K562 (cell line): ENCODE measurements at regions not wholly inside any gene's neighbourhood (a gene's known extent, or its start where the extent isn't known, plus 50 kb on each side); places are given as distances from the start of the nearest gene placed in this dataset.

Experiments used
- ATAC-seq: fragments of 200-7000 bp; cut with Tn5 transposase; 3 replicates; pipeline ENCODE4 v1.9.1; 2020; ENCODE audit warnings: moderate library complexity
- BruUV-seq: library from RNA; stranded (reverse); fragments of 400-500 nt; replicated peaks from 2 replicates; lab custom pipeline; 2021; lab: Mats Ljungman, UMichigan
- CTCF ChIA-PET: fragments of 300-600 bp; formaldehyde crosslinking; extraction: SDS; loops from one replicate; lab custom pipeline; 2021; ENCODE audit warnings: low intra/inter-chr PET ratio; lab: Yijun Ruan, JAX
- POLR2A ChIA-PET: fragments of 300-600, 350-650 bp; sonication (Branson Sonifier 250); formaldehyde crosslinking; extraction: SDS; loops from one replicate; lab custom pipeline; 2021; ENCODE audit warnings: antibody characterized with exemption, inconsistent platforms; lab: Yijun Ruan, JAX
- DNase-seq, 4 experiments: peaks; one replicate each; pipeline versions ENCODE4 v3.0.0 to v3.0.0-alpha.2; 2011 to 2018; ENCODE audit warnings: low spot score in 3 of 4, mixed read lengths in 3 of 4; ENCODE audit errors: extremely low read depth in 1 of 4
- FAIRE-seq: peaks from 2 replicates; lab custom pipeline; 2011; peaks lifted over from hg19 to GRCh38; lab: Jason Lieb, UNC
- H2AFZ ChIP-seq: 2 replicates; pipeline ENCODE4 v1.6.0; 2011; ENCODE audit warnings: low read depth, low read length, control low read depth, inconsistent platforms
- H3K27ac ChIP-seq: fragments of 200-600 bp; 3 replicates; pipeline ENCODE4 v1.8.0; 2011; ENCODE audit warnings: low read depth, mild to moderate bottlenecking, control low read depth, inconsistent platforms, low read length, moderate library complexity, mixed read lengths; ENCODE audit errors: extremely low read depth
- H3K27me3 ChIP-seq, 2 experiments: fragments of 300-600 bp in 1 of 2; 2 replicates in 1 of 2; 3 replicates in 1 of 2; pipeline versions ENCODE4 v1.6.0 to v1.8.0; 2011; ENCODE audit warnings: inconsistent platforms in 2 of 2, low read length in 2 of 2, mild to moderate bottlenecking in 1 of 2, mixed read lengths in 1 of 2, moderate library complexity in 1 of 2; ENCODE audit not compliant: control insufficient read depth in 2 of 2, insufficient read depth in 2 of 2
- H3K36me3 ChIP-seq: fragments of 300-600 bp; 3 replicates; pipeline ENCODE4 v1.8.0; 2011; ENCODE audit warnings: mild to moderate bottlenecking, low read length, inconsistent platforms; ENCODE audit not compliant: control insufficient read depth, insufficient read depth
- H3K4me1 ChIP-seq, 2 experiments: fragments of 200-600 bp in 1 of 2; replicated peaks in 1 of 2; 2 replicates in 1 of 2; 3 replicates in 1 of 2; pipeline versions ENCODE4 v1.5.1 to v1.8.0; 2011; ENCODE audit warnings: inconsistent platforms in 2 of 2, low read length in 2 of 2, mild to moderate bottlenecking in 1 of 2, mixed read lengths in 1 of 2, moderate library complexity in 1 of 2; ENCODE audit not compliant: control insufficient read depth in 2 of 2, insufficient read depth in 2 of 2
- H3K4me2 ChIP-seq: 2 replicates; pipeline ENCODE4 v1.6.1; 2011; ENCODE audit warnings: low read length, control low read depth, inconsistent platforms, mixed read lengths; ENCODE audit not compliant: insufficient read depth
- H3K4me3 ChIP-seq: fragments of 200-600 bp; sonication (generic), shearing (Covaris generic); 2 replicates; pipeline ENCODE4 v1.5.1; 2016; ENCODE audit warnings: control low read depth, inconsistent platforms
- H3K79me2 ChIP-seq: fragments of 200-600 bp; 3 replicates; pipeline ENCODE4 v1.8.0; 2011; ENCODE audit warnings: low read length, inconsistent platforms; ENCODE audit not compliant: control insufficient read depth, insufficient read depth
- H3K9ac ChIP-seq, 2 experiments: 2 replicates each; pipeline versions ENCODE4 v1.6.0 to v1.6.1; 2011; ENCODE audit warnings: low read depth in 2 of 2, low read length in 2 of 2, control low read depth in 1 of 2, inconsistent platforms in 1 of 2, mild to moderate bottlenecking in 1 of 2, mixed read lengths in 1 of 2; ENCODE audit not compliant: insufficient read depth in 1 of 2
- H3K9me1 ChIP-seq: one replicate; pipeline ENCODE4 v1.6.0; 2011; ENCODE audit warnings: inconsistent platforms, mild to moderate bottlenecking, low read length, moderate library complexity; ENCODE audit not compliant: control insufficient read depth, insufficient read depth
- H3K9me3 ChIP-seq: replicated peaks from 2 replicates; pipeline ENCODE4 v1.5.1; 2011; ENCODE audit warnings: low read depth, low read length, inconsistent platforms; ENCODE audit not compliant: control insufficient read depth, insufficient read depth
- H4K20me1 ChIP-seq: replicated peaks from 2 replicates; pipeline ENCODE4 v1.6.1; 2011; ENCODE audit warnings: low read length, inconsistent platforms, mixed read lengths; ENCODE audit not compliant: control insufficient read depth, insufficient read depth
- ATF1 ChIP-seq, 2 experiments: fragments of 450-650 bp in 1 of 2; IDR thresholded peaks; 2 replicates each; pipeline ENCODE4 v1.6.1; 2016; ENCODE audit warnings: missing compliant biosample characterization in 1 of 2, missing genetic modification characterization in 1 of 2
- CCNT2 ChIP-seq: IDR thresholded peaks from 2 replicates; pipeline ENCODE4 v1.6.1; 2011; ENCODE audit warnings: borderline replicate concordance, low read depth, mild to moderate bottlenecking, moderate library complexity, mixed read lengths, low read length; ENCODE audit not compliant: insufficient read length; ENCODE audit errors: extremely low read depth
- COPS2 ChIP-seq: fragments of 450-650 bp; conservative IDR thresholded peaks from 2 replicates; pipeline ENCODE4 v1.6.1; 2016; ENCODE audit warnings: mild to moderate bottlenecking, moderate library complexity
- HCFC1 ChIP-seq: IDR thresholded peaks from 2 replicates; pipeline ENCODE4 v1.6.1; 2012; ENCODE audit warnings: low read depth, low read length, improper control_type of control experiment
- SMARCA5 ChIP-seq: fragments of 450-650 bp; IDR thresholded peaks from 2 replicates; pipeline ENCODE4 v1.6.1; 2016
- SOX6 ChIP-seq: fragments of 450-650 bp; IDR thresholded peaks from 2 replicates; pipeline ENCODE4 v1.6.1; 2014; ENCODE audit warnings: mild to moderate bottlenecking
- U2AF1 ChIP-seq: fragments of 200-400 bp; formaldehyde crosslinking; optimal IDR thresholded peaks from 2 replicates; pipeline ENCODE3; 2017; ENCODE audit warnings: mild to moderate bottlenecking, low read depth, low read length, moderate library complexity
- ZNF253 ChIP-seq: fragments of 250-450 bp; sonication (Bioruptor Pico); conservative IDR thresholded peaks from 2 replicates; pipeline ENCODE4 v1.6.1; 2021; ENCODE audit warnings: mild to moderate bottlenecking
- ZNF324 ChIP-seq: fragments of 250-450 bp; sonication (Bioruptor Pico); IDR thresholded peaks from 2 replicates; pipeline ENCODE4 v1.4.0; 2020; ENCODE audit warnings: mild to moderate bottlenecking
- WGBS: fragments of 100-300 bp; shearing (Covaris generic); methylation state at CpG from one replicate; pipeline ENCODE4 v1.1.6; 2016; ENCODE audit warnings: low coverage, mixed read lengths; ENCODE audit not compliant: insufficient coverage; ENCODE audit errors: missing lambda C conversion rate; 5-methylcytosine and 5-hydroxymethylcytosine counted together
- in situ Hi-C: fragments of 300-500 bp; cut with MboI; formaldehyde crosslinking; loops from 4 replicates; pipeline ENCODE4 v1.15.0; 2018; ENCODE audit warnings: inconsistent platforms, mixed read lengths
- intact Hi-C: fragments of 100-400 bp; cut with micrococcal nuclease; formaldehyde crosslinking; loops from 2 replicates; pipeline ENCODE4 v1.14.2; 2022
- TF ChIP-seq, protein P1 (sequence below): fragments of 250-450 bp; sonication (Bioruptor Pico); IDR thresholded peaks from 2 replicates; pipeline ENCODE4 v1.4.0; 2020; ENCODE audit warnings: mild to moderate bottlenecking, moderate library complexity
- TF ChIP-seq, protein P2 (sequence below): fragments of 250-450 bp; sonication (Bioruptor Pico); IDR thresholded peaks from 2 replicates; pipeline ENCODE4 v1.8.0; 2022; ENCODE audit warnings: moderate library complexity, mild to moderate bottlenecking, inconsistent platforms
- TF ChIP-seq, protein P3 (sequence below): fragments of 450-650 bp; formaldehyde crosslinking; conservative IDR thresholded peaks from 2 replicates; pipeline ENCODE4 v1.4.0; 2022; ENCODE audit warnings: mild to moderate bottlenecking, missing genetic modification characterization
- TF ChIP-seq, protein P4 (sequence below): fragments of 250-450 bp; sonication (Bioruptor Pico); IDR thresholded peaks from 2 replicates; pipeline ENCODE4 v1.5.0; 2022; ENCODE audit warnings: mild to moderate bottlenecking

DNA sequence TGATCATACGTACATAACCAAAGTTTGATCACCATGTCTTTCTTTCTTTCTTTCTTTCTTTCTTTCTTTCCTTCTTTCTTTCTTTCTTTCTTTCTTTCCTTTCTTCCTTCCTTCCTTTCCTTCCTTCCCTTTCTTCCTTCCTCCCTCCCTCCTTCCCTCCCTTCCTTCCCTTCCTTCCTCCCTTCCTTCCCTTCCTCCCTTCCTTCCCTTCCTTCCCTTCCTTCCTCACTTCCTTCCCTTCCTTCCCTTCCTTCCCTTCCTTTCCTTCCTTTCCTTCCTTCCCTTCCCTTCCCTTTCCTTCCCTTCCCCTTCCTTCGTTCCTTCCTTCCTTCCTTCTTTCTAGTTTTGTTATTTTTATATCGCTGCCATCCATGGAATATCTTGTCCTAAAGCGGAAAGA is 406.7 kb upstream of the DDX18 start:
- POLR2A ChIA-PET = no interaction called here
- H3K4me2 ChIP-seq = no peak overlapping the region
- H3K4me3 ChIP-seq = no peak overlapping the region
- in situ Hi-C loops (no loop called here), intact Hi-C loops (no loop called here)
- 10% methylated on average over 4 of the region's 4 CpGs for WGBS
- H3K9me1 ChIP-seq = no peaks in the 10 kb centered on the region
- no peak overlapping the region for H3K27ac ChIP-seq
- no peaks in the 10 kb centered on the region for H4K20me1 ChIP-seq
- no peaks in the 10 kb centered on the region for H3K4me1 ChIP-seq
- ATAC-seq (no peak), DNase-seq (no peak), FAIRE-seq (no peak)
- no peaks in the 10 kb centered on the region for H3K27me3 ChIP-seq
- no peaks in the 10 kb centered on the region for H3K9me3 ChIP-seq
- H2AFZ ChIP-seq = no peak overlapping the region
- no peak overlapping the region for H3K9ac ChIP-seq
- CTCF ChIA-PET = no interaction called here
- no peaks in the 10 kb centered on the region for H3K79me2 ChIP-seq
- BruUV-seq = no TSS peak
- no peaks in the 10 kb centered on the region for H3K36me3 ChIP-seq
- TF ChIP-seq U2AF1 (no peak), SMARCA5 (no peak), SOX6 (no peak), HCFC1 (no peak), ZNF253 (CRISPR knock-in tag) (no peak), ATF1 (CRISPR knock-in tag; IDR thresholded peaks at IDR 0.05) (no peak), ATF1 (tag; IDR thresholded peaks at IDR 0.05) (no peak), COPS2 (no peak), CCNT2 (no peak), ZNF324 (CRISPR knock-in tag) (no peak)
- TF ChIP-seq, protein P1, sequence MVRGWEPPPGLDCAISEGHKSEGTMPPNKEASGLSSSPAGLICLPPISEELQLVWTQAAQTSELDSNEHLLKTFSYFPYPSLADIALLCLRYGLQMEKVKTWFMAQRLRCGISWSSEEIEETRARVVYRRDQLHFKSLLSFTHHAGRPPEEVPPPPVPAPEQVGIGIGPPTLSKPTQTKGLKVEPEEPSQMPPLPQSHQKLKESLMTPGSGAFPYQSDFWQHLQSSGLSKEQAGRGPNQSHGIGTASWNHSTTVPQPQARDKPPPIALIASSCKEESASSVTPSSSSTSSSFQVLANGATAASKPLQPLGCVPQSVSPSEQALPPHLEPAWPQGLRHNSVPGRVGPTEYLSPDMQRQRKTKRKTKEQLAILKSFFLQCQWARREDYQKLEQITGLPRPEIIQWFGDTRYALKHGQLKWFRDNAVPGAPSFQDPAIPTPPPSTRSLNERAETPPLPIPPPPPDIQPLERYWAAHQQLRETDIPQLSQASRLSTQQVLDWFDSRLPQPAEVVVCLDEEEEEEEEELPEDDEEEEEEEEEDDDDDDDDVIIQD (CRISPR knock-in tag) = no peak
- TF ChIP-seq, protein P2, sequence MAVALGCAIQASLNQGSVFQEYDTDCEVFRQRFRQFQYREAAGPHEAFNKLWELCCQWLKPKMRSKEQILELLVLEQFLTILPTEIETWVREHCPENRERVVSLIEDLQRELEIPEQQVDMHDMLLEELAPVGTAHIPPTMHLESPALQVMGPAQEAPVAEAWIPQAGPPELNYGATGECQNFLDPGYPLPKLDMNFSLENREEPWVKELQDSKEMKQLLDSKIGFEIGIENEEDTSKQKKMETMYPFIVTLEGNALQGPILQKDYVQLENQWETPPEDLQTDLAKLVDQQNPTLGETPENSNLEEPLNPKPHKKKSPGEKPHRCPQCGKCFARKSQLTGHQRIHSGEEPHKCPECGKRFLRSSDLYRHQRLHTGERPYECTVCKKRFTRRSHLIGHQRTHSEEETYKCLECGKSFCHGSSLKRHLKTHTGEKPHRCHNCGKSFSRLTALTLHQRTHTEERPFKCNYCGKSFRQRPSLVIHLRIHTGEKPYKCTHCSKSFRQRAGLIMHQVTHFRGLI (CRISPR knock-in tag) = no peak
- TF ChIP-seq, protein P3, sequence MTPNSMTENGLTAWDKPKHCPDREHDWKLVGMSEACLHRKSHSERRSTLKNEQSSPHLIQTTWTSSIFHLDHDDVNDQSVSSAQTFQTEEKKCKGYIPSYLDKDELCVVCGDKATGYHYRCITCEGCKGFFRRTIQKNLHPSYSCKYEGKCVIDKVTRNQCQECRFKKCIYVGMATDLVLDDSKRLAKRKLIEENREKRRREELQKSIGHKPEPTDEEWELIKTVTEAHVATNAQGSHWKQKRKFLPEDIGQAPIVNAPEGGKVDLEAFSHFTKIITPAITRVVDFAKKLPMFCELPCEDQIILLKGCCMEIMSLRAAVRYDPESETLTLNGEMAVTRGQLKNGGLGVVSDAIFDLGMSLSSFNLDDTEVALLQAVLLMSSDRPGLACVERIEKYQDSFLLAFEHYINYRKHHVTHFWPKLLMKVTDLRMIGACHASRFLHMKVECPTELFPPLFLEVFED (CRISPR knock-in tag) = no peak
- TF ChIP-seq, protein P4, sequence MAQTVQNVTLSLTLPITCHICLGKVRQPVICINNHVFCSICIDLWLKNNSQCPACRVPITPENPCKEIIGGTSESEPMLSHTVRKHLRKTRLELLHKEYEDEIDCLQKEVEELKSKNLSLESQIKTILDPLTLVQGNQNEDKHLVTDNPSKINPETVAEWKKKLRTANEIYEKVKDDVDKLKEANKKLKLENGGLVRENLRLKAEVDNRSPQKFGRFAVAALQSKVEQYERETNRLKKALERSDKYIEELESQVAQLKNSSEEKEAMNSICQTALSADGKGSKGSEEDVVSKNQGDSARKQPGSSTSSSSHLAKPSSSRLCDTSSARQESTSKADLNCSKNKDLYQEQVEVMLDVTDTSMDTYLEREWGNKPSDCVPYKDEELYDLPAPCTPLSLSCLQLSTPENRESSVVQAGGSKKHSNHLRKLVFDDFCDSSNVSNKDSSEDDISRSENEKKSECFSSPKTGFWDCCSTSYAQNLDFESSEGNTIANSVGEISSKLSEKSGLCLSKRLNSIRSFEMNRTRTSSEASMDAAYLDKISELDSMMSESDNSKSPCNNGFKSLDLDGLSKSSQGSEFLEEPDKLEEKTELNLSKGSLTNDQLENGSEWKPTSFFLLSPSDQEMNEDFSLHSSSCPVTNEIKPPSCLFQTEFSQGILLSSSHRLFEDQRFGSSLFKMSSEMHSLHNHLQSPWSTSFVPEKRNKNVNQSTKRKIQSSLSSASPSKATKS (CRISPR knock-in tag) = no peak
